NCI-H1694 treated with DMSO at 0.1 percent for 48 hours (cell line): ENCODE measurements at regions not wholly inside any gene's neighbourhood (a gene's known extent, or its start where the extent isn't known, plus 50 kb on each side); places are given as distances from the start of the nearest gene placed in this dataset.
"Not testable (repeated sequence)": the region's sequence is repeated elsewhere in the genome, so short reads cannot be mapped to it uniquely, and the experiment has no call there.

Experiments
- DNase-seq: peaks from one replicate; lab custom pipeline; 2025; lab: John Stamatoyannopoulos, UW

GRCh38 chr10:6984971-6985370 is 404.9 kb upstream of the PRKCQ start:
- DNase-seq, result no peak

GRCh38 chr10:6984016-6984415 is 403.9 kb upstream of the PRKCQ start:
- not testable (repeated sequence) for DNase-seq

GRCh38 chr10:6980353-6980752 is 400.3 kb upstream of the PRKCQ start:
- DNase-seq, result no peak

- DNase-seq, result no peak
Observed at GRCh38 chr10:6979371-6979770, 399.3 kb upstream of the PRKCQ start.

- no peak for DNase-seq
Observed at GRCh38 chr10:6978187-6978627, 398.1 kb upstream of the PRKCQ start.

- DNase-seq, result no peak
Observed at GRCh38 chr10:6977398-6978186, 397.5 kb upstream of the PRKCQ start.

GRCh38 chr10:6973899-6974298 is 393.8 kb upstream of the PRKCQ start:
- no peak for DNase-seq

- no peak for DNase-seq
Observed at GRCh38 chr10:6972226-6972625, 392.1 kb upstream of the PRKCQ start.

GRCh38 chr10:6969659-6970058 is 389.6 kb upstream of the PRKCQ start:
- no peak for DNase-seq

GRCh38 chr10:6964543-6964942 is 384.5 kb upstream of the PRKCQ start:
- no peak for DNase-seq

GRCh38 chr10:6962576-6962975 is 382.5 kb upstream of the PRKCQ start:
- DNase-seq, result no peak

GRCh38 chr10:6958711-6959110 is 378.6 kb upstream of the PRKCQ start:
- DNase-seq, result no peak

- DNase-seq, result no peak
Observed at GRCh38 chr10:6958254-6958653, 378.2 kb upstream of the PRKCQ start.

- no peak for DNase-seq
Observed at GRCh38 chr10:6957851-6958250, 377.8 kb upstream of the PRKCQ start.

GRCh38 chr10:6956562-6956961 is 376.5 kb upstream of the PRKCQ start:
- no peak for DNase-seq

- DNase-seq, result no peak
Observed at GRCh38 chr10:6953271-6953801, 373.3 kb upstream of the PRKCQ start.

- no peak for DNase-seq
Observed at GRCh38 chr10:6951732-6952131, 371.7 kb upstream of the PRKCQ start.

GRCh38 chr10:6950133-6950532 is 370.1 kb upstream of the PRKCQ start:
- DNase-seq, result no peak

GRCh38 chr10:6944436-6944835 is 364.4 kb upstream of the PRKCQ start:
- DNase-seq, result no peak

- no peak for DNase-seq
Observed at GRCh38 chr10:6938384-6938783, 358.3 kb upstream of the PRKCQ start.

GRCh38 chr10:6936931-6937330 is 356.9 kb upstream of the PRKCQ start:
- DNase-seq, result no peak

GRCh38 chr10:6929148-6929830 is 349.2 kb upstream of the PRKCQ start:
- DNase-seq, result no peak

GRCh38 chr10:6928586-6928985 is 348.5 kb upstream of the PRKCQ start:
- no peak for DNase-seq
